Islet precursor cell (in vitro differentiated cells): ENCODE measurements at regions not wholly inside any gene's neighbourhood (a gene's known extent, or its start where the extent isn't known, plus 50 kb on each side); places are given as distances from the start of the nearest gene placed in this dataset.

Source experiments
- DNase-seq: peaks from one replicate; pipeline ENCODE4 v3.0.0-alpha.2; 2018

- DNase-seq, result no peak
Measured at GRCh38 chr11:131307506-131307905, 62.9 kb upstream of the NTM start.

GRCh38 chr11:131309776-131310175, 60.6 kb upstream of the NTM start:
- no peak for DNase-seq

GRCh38 chr11:131311776-131312514, 58.5 kb upstream of the NTM start:
- no peak for DNase-seq
